ENCODE measurements at regions not wholly inside any gene's neighbourhood (a gene's known extent, or its start where the extent isn't known, plus 50 kb on each side); places are given as distances from the start of the nearest gene placed in this dataset.

- H3K4me3 ChIP-seq (ENCODE audit: low read depth, low read length, poor library complexity, severe bottlenecking), result no peak overlapping the region
- peaks cover 16% of the 10 kb centered on the region for H3K4me1 ChIP-seq (ENCODE audit: insufficient read depth, low read length, poor library complexity, severe bottlenecking)
- POLR2A ChIA-PET (ENCODE audit: low non-redundant PET), result interaction anchor here (0.6 kb wide), 1 partner anchor 18 kb away, joined by 4 read pairs; no protein-coding TSS in a partner anchor
- H3K9me3 ChIP-seq (ENCODE audit: low read depth, low read length, poor library complexity, severe bottlenecking), result no peaks in the 10 kb centered on the region
- CTCF ChIA-PET, result no interaction called here
- DNase-seq (ENCODE audit: low spot score), result no peak
- no peaks in the 10 kb centered on the region for H3K36me3 ChIP-seq (ENCODE audit: insufficient read depth, low read length, poor library complexity, severe bottlenecking)
- H3K27ac ChIP-seq (ENCODE audit: low read depth, low read length, poor library complexity, severe bottlenecking), result no peak overlapping the region
- no peaks in the 10 kb centered on the region for H3K27me3 ChIP-seq (replicated peaks; ENCODE audit: insufficient read depth, low read depth, low read length, poor library complexity)
- intact Hi-C loops (cut with micrococcal nuclease; ENCODE audit: unreplicated experiment), result loop anchor here (5.0 to 10.0 kb wide), 2 partner anchors 177 to 319 kb away; no protein-coding TSS in a partner anchor
- BruUV-seq (replicated peaks), result no TSS peak
- no peak for TF ChIP-seq EZH2 (IDR thresholded peaks at IDR 0.05; ENCODE audit: borderline replicate concordance, low read depth, low read length, poor library complexity, severe bottlenecking)
- no peak for TF ChIP-seq CTCF (conservative IDR thresholded peaks at IDR 0.05; ENCODE audit: low read depth, low read length)
Measured at GRCh38 chr14:96744262-96744661, 52.9 kb upstream of the VRK1 start.

GRCh38 chr14:96745500-96746051 is 51.6 kb upstream of the VRK1 start:
- ChIA-PET POLR2A (ENCODE audit: low non-redundant PET) (no interaction called here), CTCF (no interaction called here)
- TF ChIP-seq EZH2 (IDR thresholded peaks at IDR 0.05; ENCODE audit: borderline replicate concordance, low read depth, low read length, poor library complexity, severe bottlenecking), result no peak
- no peak for TF ChIP-seq CTCF (conservative IDR thresholded peaks at IDR 0.05; ENCODE audit: low read depth, low read length)

GRCh38 chr14:96746101-96746500 is 51.1 kb upstream of the VRK1 start:
- no peak overlapping the region for H3K4me3 ChIP-seq (ENCODE audit: low read depth, low read length, poor library complexity, severe bottlenecking)
- peaks cover 11% of the 10 kb centered on the region for H3K4me1 ChIP-seq (ENCODE audit: insufficient read depth, low read length, poor library complexity, severe bottlenecking)
- CTCF ChIA-PET, result no interaction called here
- POLR2A ChIA-PET (ENCODE audit: low non-redundant PET), result no interaction called here
- intact Hi-C loops (cut with micrococcal nuclease; ENCODE audit: unreplicated experiment), result loop anchor here (10.0 kb wide), 1 partner anchor 321 kb away; no protein-coding TSS in a partner anchor
- BruUV-seq (replicated peaks), result no TSS peak
- DNase-seq (ENCODE audit: low spot score), result no peak
- H3K27ac ChIP-seq (ENCODE audit: low read depth, low read length, poor library complexity, severe bottlenecking), result no peak overlapping the region
- TF ChIP-seq CTCF (conservative IDR thresholded peaks at IDR 0.05; ENCODE audit: low read depth, low read length) (no peak), EZH2 (IDR thresholded peaks at IDR 0.05; ENCODE audit: borderline replicate concordance, low read depth, low read length, poor library complexity, severe bottlenecking) (no peak)
- no peaks in the 10 kb centered on the region for H3K27me3 ChIP-seq (replicated peaks; ENCODE audit: insufficient read depth, low read depth, low read length, poor library complexity)
- no peaks in the 10 kb centered on the region for H3K9me3 ChIP-seq (ENCODE audit: low read depth, low read length, poor library complexity, severe bottlenecking)
- no peaks in the 10 kb centered on the region for H3K36me3 ChIP-seq (ENCODE audit: insufficient read depth, low read length, poor library complexity, severe bottlenecking)

More at GRCh38 chr14:96745500-96746051, 51.6 kb upstream of the VRK1 start:
- H3K27ac ChIP-seq (ENCODE audit: low read depth, low read length, poor library complexity, severe bottlenecking), result no peak overlapping the region
- H3K9me3 ChIP-seq (ENCODE audit: low read depth, low read length, poor library complexity, severe bottlenecking), result no peaks in the 10 kb centered on the region
- no peak for DNase-seq (ENCODE audit: low spot score)
- H3K36me3 ChIP-seq (ENCODE audit: insufficient read depth, low read length, poor library complexity, severe bottlenecking), result no peaks in the 10 kb centered on the region
- no peaks in the 10 kb centered on the region for H3K27me3 ChIP-seq (replicated peaks; ENCODE audit: insufficient read depth, low read depth, low read length, poor library complexity)
- intact Hi-C loops (cut with micrococcal nuclease; ENCODE audit: unreplicated experiment), result loop anchor here (10.0 kb wide), 1 partner anchor 321 kb away; no protein-coding TSS in a partner anchor
- BruUV-seq (replicated peaks), result no TSS peak
- no peak overlapping the region for H3K4me3 ChIP-seq (ENCODE audit: low read depth, low read length, poor library complexity, severe bottlenecking)
- peaks cover 16% of the 10 kb centered on the region for H3K4me1 ChIP-seq (ENCODE audit: insufficient read depth, low read length, poor library complexity, severe bottlenecking)
